ENCODE measurements at regions not wholly inside any gene's neighbourhood (a gene's known extent, or its start where the extent isn't known, plus 50 kb on each side); places are given as distances from the start of the nearest gene placed in this dataset.
"Not testable (repeated sequence)": the region's sequence is repeated elsewhere in the genome, so short reads cannot be mapped to it uniquely, and the experiment has no call there.

- TF ChIP-seq CTCF, YY1 (tag by site-specific recombination; IDR thresholded peaks at IDR 0.05): not testable (repeated sequence)
These were observed 306.2 kb downstream of the NDUFA10 start for GRCh38 chr2:239718991-239719390.

Measured in HEK293 (cell line).